ENCODE measurements at regions not wholly inside any gene's neighbourhood (a gene's known extent, or its start where the extent isn't known, plus 50 kb on each side); places are given as distances from the start of the nearest gene placed in this dataset.
"Not testable (repeated sequence)": the region's sequence is repeated elsewhere in the genome, so short reads cannot be mapped to it uniquely, and the experiment has no call there.

- DNase-seq, result no peak
Measured at GRCh38 chr9:80502306-80502705, 930.5 kb downstream of the TLE4 start.

GRCh38 chr9:80501635-80502034, 929.9 kb downstream of the TLE4 start:
- DNase-seq, result peak in 1 of 2 donors; percentile 6

GRCh38 chr9:80500300-80500699, 928.5 kb downstream of the TLE4 start:
- no peak for DNase-seq

GRCh38 chr9:80498001-80498555, 926.3 kb downstream of the TLE4 start:
- no peak for DNase-seq

GRCh38 chr9:80496901-80497556, 925.3 kb downstream of the TLE4 start:
- no peak for DNase-seq

GRCh38 chr9:80493258-80493657, 921.5 kb downstream of the TLE4 start:
- DNase-seq, result no peak

GRCh38 chr9:80492221-80492620, 920.5 kb downstream of the TLE4 start:
- no peak for DNase-seq

- no peak for DNase-seq
Measured at GRCh38 chr9:80491086-80491696, 919.4 kb downstream of the TLE4 start.

GRCh38 chr9:80489329-80489728, 917.6 kb downstream of the TLE4 start:
- no peak for DNase-seq

- DNase-seq, result no peak
Measured at GRCh38 chr9:80485420-80486250, 913.9 kb downstream of the TLE4 start.

- not testable (repeated sequence) for DNase-seq
Measured at GRCh38 chr9:80482251-80482650, 910.5 kb downstream of the TLE4 start.

- DNase-seq, result no peak
Measured at GRCh38 chr9:80467632-80468031, 895.9 kb downstream of the TLE4 start.

- no peak for DNase-seq
Measured at GRCh38 chr9:80465556-80465955, 893.8 kb downstream of the TLE4 start.

GRCh38 chr9:80449513-80449912, 877.7 kb downstream of the TLE4 start:
- no peak for DNase-seq

- no peak for DNase-seq
Measured at GRCh38 chr9:80448996-80449395, 877.2 kb downstream of the TLE4 start.

- no peak for DNase-seq
Measured at GRCh38 chr9:80447876-80448275, 876.1 kb downstream of the TLE4 start.

- DNase-seq, result no peak
Measured at GRCh38 chr9:80440724-80441123, 869.0 kb downstream of the TLE4 start.

GRCh38 chr9:80437825-80438224, 866.1 kb downstream of the TLE4 start:
- no peak for DNase-seq

GRCh38 chr9:80437091-80437640, 865.4 kb downstream of the TLE4 start:
- DNase-seq, result no peak

GRCh38 chr9:80435591-80435990, 863.8 kb downstream of the TLE4 start:
- no peak for DNase-seq

GRCh38 chr9:80426992-80427391, 855.2 kb downstream of the TLE4 start:
- DNase-seq, result no peak

- no peak for DNase-seq
Measured at GRCh38 chr9:80417211-80417773, 845.5 kb downstream of the TLE4 start.

GRCh38 chr9:80410106-80410505, 838.3 kb downstream of the TLE4 start:
- DNase-seq, result no peak
